Small intestine (tissue), 7 donors: ENCODE measurements at regions not wholly inside any gene's neighbourhood (a gene's known extent, or its start where the extent isn't known, plus 50 kb on each side); places are given as distances from the start of the nearest gene placed in this dataset.

ENCODE experiments used
- DNase-seq, 2 donors: peaks; one replicate each; pipeline versions ENCODE4 v3.0.0 to v3.0.0-alpha.2; 2013
- FAIRE-seq: peaks from 2 replicates; lab custom pipeline; 2012; peaks lifted over from hg19 to GRCh38; lab: Jason Lieb, UNC
- H3K27ac ChIP-seq, 3 donors: one replicate each; pipeline ENCODE4 v1.5.1; 2013; ENCODE audit warnings: low read length in 2 of 3, mild to moderate bottlenecking in 2 of 3, control low read depth in 1 of 3, inconsistent platforms in 1 of 3, low read depth in 1 of 3, moderate library complexity in 1 of 3
- H3K27me3 ChIP-seq, 3 donors: one replicate each; pipeline ENCODE4 v1.6.1; 2013; ENCODE audit warnings: low read length in 3 of 3, inconsistent platforms in 1 of 3; ENCODE audit not compliant: control insufficient read depth in 3 of 3, insufficient read depth in 3 of 3
- H3K36me3 ChIP-seq, 3 donors: one replicate each; pipeline ENCODE4 v1.6.1; 2013; ENCODE audit warnings: low read length in 3 of 3, inconsistent platforms in 1 of 3, low read depth in 1 of 3, mild to moderate bottlenecking in 1 of 3, moderate library complexity in 1 of 3; ENCODE audit not compliant: control insufficient read depth in 3 of 3, insufficient read depth in 2 of 3
- H3K4me1 ChIP-seq, 3 donors: one replicate each; pipeline ENCODE4 v1.6.1; 2013; ENCODE audit warnings: low read length in 2 of 3, inconsistent platforms in 1 of 3, low read depth in 1 of 3, mild to moderate bottlenecking in 1 of 3, moderate library complexity in 1 of 3; ENCODE audit not compliant: control insufficient read depth in 3 of 3, insufficient read depth in 2 of 3
- H3K4me3 ChIP-seq, 3 donors: one replicate each; pipeline ENCODE4 v1.5.1; 2013; ENCODE audit warnings: low read length in 3 of 3, control low read depth in 1 of 3, inconsistent platforms in 1 of 3, low read depth in 1 of 3, mild to moderate bottlenecking in 1 of 3, moderate library complexity in 1 of 3
- H3K9me3 ChIP-seq, 2 donors: one replicate each; pipeline ENCODE4 v1.6.1; 2013; ENCODE audit warnings: low read depth in 1 of 2, low read length in 1 of 2; ENCODE audit not compliant: control insufficient read depth in 2 of 2, insufficient read depth in 1 of 2
- WGBS, 3 donors: extraction: QIAGEN DNeasy Blood & Tissue Kit; methylation state at CpG; one replicate each; pipeline ENCODE4 v1.1.7; 2013; 5-methylcytosine and 5-hydroxymethylcytosine counted together
- donor health status: healthy with polysubstance abuse.
- donor health status: control.
- donor health status: control.
- donor health status: Bipolar disorder and iron deficiency.
- donor health status: healthy.

DNA sequence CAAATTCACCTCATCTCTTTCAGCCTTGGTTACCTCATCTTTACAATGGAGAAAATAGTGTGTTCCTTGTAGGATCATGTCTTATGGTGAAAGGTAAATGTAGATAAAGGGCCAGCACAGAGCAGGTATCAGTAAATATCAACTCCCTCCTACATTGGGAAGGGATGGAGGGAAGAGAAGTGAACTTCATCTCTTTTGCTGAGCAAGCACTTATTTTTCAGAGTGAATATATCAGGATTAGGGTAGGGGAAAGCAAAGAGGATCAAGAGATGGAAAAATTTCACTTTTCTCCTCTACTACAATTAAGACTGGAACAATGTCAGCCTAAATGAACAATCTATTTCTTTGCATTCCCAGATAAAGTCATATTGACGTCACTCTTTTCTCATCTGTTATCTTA lies 193.8 kb upstream of the JUN start:
- DNase-seq: no peak
- WGBS, 3 donors: 94 to 100% (median 94%) methylated on average over 1 of the region's 1 CpG
- Histone ChIP-seq H3K27me3 (no peaks in the 10 kb centered on the region), H3K9me3 (no peaks in the 10 kb centered on the region), H3K27ac (no peak overlapping the region), H3K4me3 (no peak overlapping the region), H3K36me3 (no peaks in the 10 kb centered on the region), H3K4me1 (peaks cover 0 to 19% (median 10%) of the 10 kb centered on the region in 3 donors)
- FAIRE-seq: no peak

DNA sequence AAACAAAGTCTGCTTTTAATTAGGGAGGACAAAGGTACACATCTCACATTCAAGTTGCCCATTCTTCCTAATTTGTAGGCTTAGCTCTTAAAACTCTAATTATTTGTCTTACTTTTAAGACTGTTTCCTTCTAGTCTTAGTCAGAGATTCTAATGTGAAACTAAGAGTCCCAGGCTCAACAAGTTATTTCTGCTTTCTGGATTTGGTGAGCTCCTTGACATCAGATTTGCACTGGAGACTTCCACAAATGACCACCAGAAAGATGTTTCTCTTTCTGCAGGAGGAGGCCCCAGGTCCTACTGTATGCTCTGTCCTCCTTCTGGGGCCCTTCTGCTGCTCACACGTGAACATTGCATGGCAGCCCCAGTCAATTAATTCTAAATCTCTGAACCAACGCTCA lies 194.2 kb upstream of the JUN start:
- Histone ChIP-seq H3K27ac (no peak overlapping the region), H3K27me3 (no peaks in the 10 kb centered on the region), H3K4me3 (no peak overlapping the region), H3K36me3 (no peaks in the 10 kb centered on the region), H3K9me3 (no peaks in the 10 kb centered on the region), H3K4me1 (peaks cover 0 to 18% (median 6%) of the 10 kb centered on the region in 3 donors)
- FAIRE-seq (no peak), DNase-seq (no peak)
- WGBS, 3 donors: 92 to 98% (median 95%) methylated on average over 2 of the region's 2 CpGs

DNA sequence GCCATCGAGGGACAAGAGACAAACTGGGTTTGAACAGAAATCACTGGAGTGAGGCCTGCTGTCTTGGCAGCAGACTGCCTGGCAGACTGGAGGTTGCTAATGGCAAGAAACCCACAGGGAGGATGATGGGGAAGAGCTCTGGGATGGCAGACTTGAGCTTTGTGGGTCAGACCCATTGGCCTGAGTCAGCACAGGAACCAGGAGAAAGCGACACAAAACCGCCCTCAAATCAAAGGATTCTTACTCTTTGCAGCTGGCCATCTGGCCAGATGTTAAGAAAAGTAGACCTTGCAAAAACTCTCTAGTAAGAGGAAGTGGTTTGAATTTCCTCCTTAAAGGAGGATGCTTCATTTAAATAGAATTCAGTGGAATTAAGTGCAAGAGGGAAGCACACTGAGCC lies 195.2 kb upstream of the JUN start:
- no peak overlapping the region for H3K27ac ChIP-seq
- FAIRE-seq (no peak), DNase-seq (no peak)
- no peaks in the 10 kb centered on the region for H3K27me3 ChIP-seq
- 75 to 90% (median 79%) methylated on average over 3 of the region's 3 CpGs for WGBS, 3 donors
- peaks cover 0 to 25% (median 6%) of the 10 kb centered on the region in 3 donors for H3K4me1 ChIP-seq
- no peaks in the 10 kb centered on the region for H3K36me3 ChIP-seq
- no peaks in the 10 kb centered on the region for H3K9me3 ChIP-seq
- H3K4me3 ChIP-seq: no peak overlapping the region

DNA sequence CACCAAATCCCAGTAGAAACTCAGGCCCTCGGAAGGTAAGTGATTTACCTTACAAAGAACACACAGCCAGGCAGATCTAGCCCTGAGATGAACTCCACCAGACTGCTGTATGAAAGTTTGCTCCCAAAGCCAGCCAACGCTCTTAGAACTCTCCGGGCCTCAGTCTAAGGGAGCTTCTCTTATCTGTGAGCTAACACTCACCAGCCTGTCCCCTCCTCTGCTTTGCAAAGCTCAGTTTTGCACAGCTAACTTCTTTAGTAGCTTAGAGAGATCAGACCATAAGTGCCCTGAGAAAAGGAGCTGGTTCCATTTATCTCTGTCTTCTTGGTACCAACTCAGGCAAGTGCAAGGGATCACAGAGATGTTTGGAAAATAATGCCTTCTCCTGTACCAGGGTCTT lies 195.8 kb upstream of the JUN start:
- Histone ChIP-seq H3K4me1 (peaks cover 0 to 25% (median 6%) of the 10 kb centered on the region in 3 donors), H3K27ac (no peak overlapping the region), H3K36me3 (no peaks in the 10 kb centered on the region), H3K4me3 (no peak overlapping the region), H3K9me3 (no peaks in the 10 kb centered on the region), H3K27me3 (no peaks in the 10 kb centered on the region)
- 79 to 100% (median 98%) methylated on average over 3 of the region's 3 CpGs for WGBS, 3 donors
- DNase-seq: no peak
- no peak for FAIRE-seq

DNA sequence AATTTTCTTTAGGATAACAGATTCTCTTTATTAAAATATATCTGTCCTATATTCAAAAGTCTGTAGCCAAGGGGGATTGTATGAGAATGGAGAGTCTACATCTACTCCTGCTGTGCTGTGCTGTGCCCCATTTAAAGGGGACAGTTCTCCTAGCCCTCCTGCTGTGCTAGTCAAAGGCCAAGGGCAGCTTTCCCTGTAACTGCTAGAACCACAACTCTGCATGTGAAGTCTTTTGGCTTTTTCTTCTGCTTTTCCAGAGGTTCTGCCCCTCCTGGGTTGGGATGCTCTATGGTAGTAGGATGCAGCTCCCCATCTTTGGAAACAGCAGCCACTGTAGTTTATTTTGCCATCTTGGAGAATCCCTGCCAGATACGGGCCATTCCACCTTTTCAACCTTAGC lies 197.5 kb upstream of the JUN start:
- Histone ChIP-seq H3K4me1 (peaks cover 0 to 25% (median 6%) of the 10 kb centered on the region in 3 donors), H3K27ac (no peak overlapping the region), H3K4me3 (no peak overlapping the region), H3K36me3 (no peaks in the 10 kb centered on the region), H3K27me3 (no peaks in the 10 kb centered on the region), H3K9me3 (no peaks in the 10 kb centered on the region)
- FAIRE-seq (no peak), DNase-seq (no peak)
- 94 to 100% (median 96%) methylated on average over 1 of the region's 1 CpG for WGBS, 3 donors

DNA sequence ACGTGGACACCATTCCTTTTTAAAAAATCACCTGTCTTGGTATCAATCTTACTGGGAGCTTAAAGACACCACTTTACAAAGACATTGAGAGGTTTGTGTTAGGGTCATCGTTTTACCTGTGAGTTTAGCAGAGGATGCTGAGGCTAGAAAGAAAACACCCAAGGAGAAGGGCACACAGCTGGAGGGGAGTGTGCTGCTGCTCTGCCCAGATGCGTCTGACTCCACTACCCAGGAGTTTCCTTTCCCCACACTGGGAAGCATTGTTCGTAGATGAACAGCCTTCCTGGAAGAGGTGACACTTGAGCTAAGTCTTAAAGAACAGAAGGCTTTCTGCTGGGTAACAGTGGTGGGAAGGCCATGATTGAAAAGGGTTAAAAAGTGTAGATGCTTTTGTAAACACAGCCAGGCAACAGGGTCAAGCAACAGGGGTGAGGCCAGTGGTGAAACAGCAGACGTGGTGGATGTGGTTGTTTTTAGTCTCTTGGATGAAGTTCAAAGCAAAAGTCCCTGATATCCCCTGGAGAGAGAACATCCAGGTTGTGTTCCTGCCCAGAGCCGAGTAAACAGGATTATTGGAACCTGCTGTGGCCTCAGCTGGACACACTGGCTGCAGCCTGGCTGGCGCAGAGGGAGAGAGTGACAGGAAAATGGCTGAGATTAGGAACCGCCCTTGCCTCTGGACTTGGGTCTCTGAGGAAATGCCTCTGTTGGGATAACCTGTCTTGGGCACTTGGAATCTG lies 198.6 kb upstream of the JUN start:
- Histone ChIP-seq H3K9me3 (no peaks in the 10 kb centered on the region), H3K4me3 (no peak overlapping the region), H3K27me3 (no peaks in the 10 kb centered on the region), H3K27ac (peak overlapping the region in 1 of 3 donors; percentile 26), H3K4me1 (peaks cover 0 to 22% (median 4%) of the 10 kb centered on the region in 3 donors), H3K36me3 (no peaks in the 10 kb centered on the region)
- 58 to 68% (median 62%) methylated on average over 8 of the region's 8 CpGs for WGBS, 3 donors
- DNase-seq (peak; percentile 43 to 53), FAIRE-seq (no peak)

DNA sequence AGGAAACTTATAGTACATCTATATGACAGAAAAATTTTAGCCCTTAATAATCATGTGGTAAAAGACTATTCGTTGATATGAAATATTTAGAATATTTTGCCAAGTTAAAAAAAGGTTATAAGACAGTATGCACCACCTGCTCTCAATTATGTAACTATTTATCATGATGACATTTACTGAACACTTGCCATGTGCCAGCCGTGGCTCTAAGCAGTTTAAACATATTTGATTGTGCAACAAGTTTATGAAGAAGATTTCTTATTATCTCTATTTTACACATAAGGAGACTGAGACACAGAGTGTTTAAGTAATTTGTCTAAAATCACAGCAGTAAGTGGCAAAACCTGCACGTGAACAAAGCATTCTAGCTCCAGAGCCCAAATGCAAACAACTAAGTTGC lies 199.3 kb upstream of the JUN start:
- FAIRE-seq: no peak
- H3K27ac ChIP-seq: peak overlapping the region in 1 of 3 donors; percentile 26
- WGBS, 3 donors: 32 to 49% (median 37%) methylated on average over 3 of the region's 3 CpGs

DNA sequence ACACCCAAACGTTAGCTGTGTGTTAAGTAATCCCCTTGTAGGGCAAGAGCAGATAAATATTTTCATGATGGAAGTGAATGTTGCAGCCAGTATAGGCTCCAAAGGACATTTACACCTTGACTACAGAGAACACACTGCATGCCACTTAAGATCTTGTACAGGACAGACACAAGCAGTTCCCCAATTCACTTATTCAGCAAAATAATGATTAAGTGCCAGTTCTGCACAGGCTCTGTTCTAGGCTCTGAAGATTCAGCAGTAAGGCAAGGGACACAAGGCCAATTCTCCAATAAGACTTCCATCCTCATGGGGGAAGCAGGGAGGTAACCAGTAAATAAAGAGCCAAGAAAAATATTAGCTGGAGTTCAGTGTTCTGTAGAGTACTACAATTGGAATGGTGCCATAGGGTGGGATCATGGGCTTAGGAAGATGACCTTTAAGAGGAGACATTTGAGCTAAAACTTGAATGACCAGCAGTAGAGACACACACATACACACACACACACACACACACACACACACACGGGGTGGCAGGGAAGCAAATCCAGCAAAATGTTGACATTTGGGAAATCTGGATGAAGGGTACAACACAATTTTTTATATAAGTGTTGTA lies 199.9 kb upstream of the JUN start:
- peaks cover 0 to 21% (median 4%) of the 10 kb centered on the region in 3 donors for H3K4me1 ChIP-seq
- FAIRE-seq: no peak
- no peaks in the 10 kb centered on the region for H3K9me3 ChIP-seq
- no peaks in the 10 kb centered on the region for H3K27me3 ChIP-seq
- WGBS, 3 donors: 57 to 72% (median 64%) methylated on average over 2 of the region's 2 CpGs
- no peaks in the 10 kb centered on the region for H3K36me3 ChIP-seq
- DNase-seq: peak in 1 of 2 donors; percentile 19
- no peak overlapping the region for H3K4me3 ChIP-seq
- H3K27ac ChIP-seq: peak overlapping the region in 1 of 3 donors; percentile 10

More for the DNA sequence above, 199.3 kb upstream of the JUN start:
- Histone ChIP-seq H3K4me3 (no peak overlapping the region), H3K36me3 (no peaks in the 10 kb centered on the region), H3K27me3 (no peaks in the 10 kb centered on the region), H3K9me3 (no peaks in the 10 kb centered on the region), H3K4me1 (peaks cover 0 to 21% (median 4%) of the 10 kb centered on the region in 3 donors)
- no peak for DNase-seq
